ENCODE measurements at regions not wholly inside any gene's neighbourhood (a gene's known extent, or its start where the extent isn't known, plus 50 kb on each side); places are given as distances from the start of the nearest gene placed in this dataset.

DNA sequence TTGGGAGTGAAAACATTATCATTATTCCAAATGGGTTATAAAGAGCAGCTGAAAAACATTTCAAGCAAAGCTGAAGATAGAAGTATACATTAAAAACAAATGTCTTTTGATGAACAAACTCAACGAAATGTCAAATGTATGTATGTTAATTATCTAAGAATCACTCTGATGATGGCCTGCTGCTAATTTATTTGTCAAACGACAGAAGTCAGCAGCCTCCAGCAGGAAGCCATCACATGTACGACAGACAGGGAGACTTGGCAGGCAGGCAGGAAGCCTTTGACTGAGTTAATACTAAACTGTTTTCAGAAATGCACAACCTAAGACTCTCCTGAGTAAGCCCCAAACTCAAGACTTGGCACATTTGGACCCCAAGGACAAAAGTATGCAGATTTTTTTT lies 491.1 kb downstream of the ZNF385D start:
- peaks cover 4% of the 10 kb centered on the region for H3K36me3 Mint-ChIP-seq (ENCODE audit: unreplicated experiment)
- H3K4me1 Mint-ChIP-seq (ENCODE audit: low read depth, unreplicated experiment): peaks cover 14% of the 10 kb centered on the region
- DNase-seq: no peak
- H3K4me3 Mint-ChIP-seq (ENCODE audit: unreplicated experiment): no peak overlapping the region
- TF ChIP-seq, protein P1, sequence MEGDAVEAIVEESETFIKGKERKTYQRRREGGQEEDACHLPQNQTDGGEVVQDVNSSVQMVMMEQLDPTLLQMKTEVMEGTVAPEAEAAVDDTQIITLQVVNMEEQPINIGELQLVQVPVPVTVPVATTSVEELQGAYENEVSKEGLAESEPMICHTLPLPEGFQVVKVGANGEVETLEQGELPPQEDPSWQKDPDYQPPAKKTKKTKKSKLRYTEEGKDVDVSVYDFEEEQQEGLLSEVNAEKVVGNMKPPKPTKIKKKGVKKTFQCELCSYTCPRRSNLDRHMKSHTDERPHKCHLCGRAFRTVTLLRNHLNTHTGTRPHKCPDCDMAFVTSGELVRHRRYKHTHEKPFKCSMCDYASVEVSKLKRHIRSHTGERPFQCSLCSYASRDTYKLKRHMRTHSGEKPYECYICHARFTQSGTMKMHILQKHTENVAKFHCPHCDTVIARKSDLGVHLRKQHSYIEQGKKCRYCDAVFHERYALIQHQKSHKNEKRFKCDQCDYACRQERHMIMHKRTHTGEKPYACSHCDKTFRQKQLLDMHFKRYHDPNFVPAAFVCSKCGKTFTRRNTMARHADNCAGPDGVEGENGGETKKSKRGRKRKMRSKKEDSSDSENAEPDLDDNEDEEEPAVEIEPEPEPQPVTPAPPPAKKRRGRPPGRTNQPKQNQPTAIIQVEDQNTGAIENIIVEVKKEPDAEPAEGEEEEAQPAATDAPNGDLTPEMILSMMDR (IDR thresholded peaks at IDR 0.05; ENCODE audit: partially characterized antibody, unreplicated experiment): no peak
- H3K27ac Mint-ChIP-seq (ENCODE audit: unreplicated experiment): no peak overlapping the region
- H3K27me3 Mint-ChIP-seq (ENCODE audit: unreplicated experiment): no peaks in the 10 kb centered on the region
- H3K9me3 Mint-ChIP-seq (ENCODE audit: unreplicated experiment): no peaks in the 10 kb centered on the region

GRCh38 chr3:21256932-21257331 lies 494.1 kb downstream of the ZNF385D start:
- Mint-ChIP-seq H3K27ac (ENCODE audit: unreplicated experiment) (no peak overlapping the region), H3K4me1 (ENCODE audit: low read depth, unreplicated experiment) (peaks cover 14% of the 10 kb centered on the region), H3K36me3 (ENCODE audit: unreplicated experiment) (peaks cover 4% of the 10 kb centered on the region), H3K4me3 (ENCODE audit: unreplicated experiment) (no peak overlapping the region), H3K9me3 (ENCODE audit: unreplicated experiment) (no peaks in the 10 kb centered on the region), H3K27me3 (ENCODE audit: unreplicated experiment) (no peaks in the 10 kb centered on the region)
- TF ChIP-seq, protein P1 (IDR thresholded peaks at IDR 0.05; ENCODE audit: partially characterized antibody, unreplicated experiment): no peak
- no peak for DNase-seq

- H3K4me1 Mint-ChIP-seq (ENCODE audit: low read depth, unreplicated experiment): no peaks in the 10 kb centered on the region
- H3K27me3 Mint-ChIP-seq (ENCODE audit: unreplicated experiment): peaks cover 2% of the 10 kb centered on the region
- TF ChIP-seq, protein P1 (IDR thresholded peaks at IDR 0.05; ENCODE audit: partially characterized antibody, unreplicated experiment): no peak
- H3K4me3 Mint-ChIP-seq (ENCODE audit: unreplicated experiment): no peak overlapping the region
- H3K9me3 Mint-ChIP-seq (ENCODE audit: unreplicated experiment): no peaks in the 10 kb centered on the region
- H3K36me3 Mint-ChIP-seq (ENCODE audit: unreplicated experiment): no peaks in the 10 kb centered on the region
- H3K27ac Mint-ChIP-seq (ENCODE audit: unreplicated experiment): no peak overlapping the region
- no peak for DNase-seq
Measured at GRCh38 chr3:21238661-21239060, 512.3 kb downstream of the ZNF385D start.

DNA sequence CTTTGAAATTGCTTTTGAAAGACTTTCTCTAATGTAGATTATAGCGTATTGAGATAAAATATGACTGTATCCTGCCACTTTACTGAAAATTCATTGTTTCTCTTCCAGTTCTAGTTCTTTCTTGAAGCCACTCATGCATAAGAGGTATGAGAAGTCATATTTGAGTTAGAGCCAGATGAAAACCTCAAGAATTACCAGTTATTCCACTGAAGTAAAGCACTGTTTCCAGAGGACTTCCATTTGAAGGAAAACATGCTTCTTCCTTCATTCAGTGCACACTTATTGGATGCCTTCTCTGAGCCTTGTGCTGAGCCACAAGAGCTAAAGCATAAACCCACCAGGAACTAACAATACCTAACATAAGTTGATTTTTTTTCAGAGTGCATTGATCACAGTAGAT lies 513.4 kb downstream of the ZNF385D start:
- Mint-ChIP-seq H3K27ac (ENCODE audit: unreplicated experiment) (no peak overlapping the region), H3K27me3 (ENCODE audit: unreplicated experiment) (peaks cover 1% of the 10 kb centered on the region), H3K4me1 (ENCODE audit: low read depth, unreplicated experiment) (no peaks in the 10 kb centered on the region), H3K4me3 (ENCODE audit: unreplicated experiment) (no peak overlapping the region), H3K9me3 (ENCODE audit: unreplicated experiment) (no peaks in the 10 kb centered on the region), H3K36me3 (ENCODE audit: unreplicated experiment) (no peaks in the 10 kb centered on the region)
- no peak for DNase-seq
- TF ChIP-seq, protein P1 (IDR thresholded peaks at IDR 0.05; ENCODE audit: partially characterized antibody, unreplicated experiment): no peak

DNA sequence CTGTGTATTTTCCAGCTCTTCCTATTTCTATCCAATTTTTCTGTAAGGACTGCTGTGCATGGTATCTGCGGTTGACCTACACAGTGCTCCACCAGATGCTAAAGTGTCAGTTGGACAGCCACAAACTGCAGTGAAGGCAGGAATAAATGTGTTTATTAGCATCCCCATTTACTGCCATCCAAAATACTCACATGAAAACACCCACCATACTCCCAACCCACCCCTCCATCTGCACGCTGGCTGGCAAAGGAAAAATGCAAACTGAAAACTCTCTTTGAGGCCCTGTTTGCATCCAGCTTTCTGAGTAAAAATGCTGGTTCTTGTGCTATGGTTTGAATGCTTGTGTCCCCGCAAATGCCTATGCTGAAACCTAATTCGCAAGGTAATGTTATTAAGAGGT lies 515.5 kb downstream of the ZNF385D start:
- Mint-ChIP-seq H3K27ac (ENCODE audit: unreplicated experiment) (no peak overlapping the region), H3K36me3 (ENCODE audit: unreplicated experiment) (no peaks in the 10 kb centered on the region), H3K27me3 (ENCODE audit: unreplicated experiment) (peaks cover 1% of the 10 kb centered on the region), H3K9me3 (ENCODE audit: unreplicated experiment) (no peaks in the 10 kb centered on the region), H3K4me1 (ENCODE audit: low read depth, unreplicated experiment) (no peaks in the 10 kb centered on the region), H3K4me3 (ENCODE audit: unreplicated experiment) (no peak overlapping the region)
- DNase-seq: no peak
- TF ChIP-seq, protein P1 (IDR thresholded peaks at IDR 0.05; ENCODE audit: partially characterized antibody, unreplicated experiment): no peak

Measured in glutamatergic neuron (in vitro differentiated cells).